ENCODE measurements at regions not wholly inside any gene's neighbourhood (a gene's known extent, or its start where the extent isn't known, plus 50 kb on each side); places are given as distances from the start of the nearest gene placed in this dataset.

- Histone ChIP-seq H3K27me3 (ENCODE audit: control insufficient read depth, insufficient read depth, low read length) (no peaks in the 10 kb centered on the region), H3K27ac (ENCODE audit: insufficient read depth, low read length) (no peak overlapping the region), H3K4me1 (ENCODE audit: control insufficient read depth, extremely low read depth, insufficient read depth, low read length) (no peaks in the 10 kb centered on the region), H3K9me3 (ENCODE audit: control insufficient read depth, insufficient read depth, low read depth, low read length) (no peaks in the 10 kb centered on the region), H3K4me3 (replicated peaks in 1 of 4; ENCODE audit: control extremely low read depth in 1 of 4, insufficient read depth in 1 of 4, low read depth in 3 of 4, low read length in 4 of 4) (no peak overlapping the region), H3K9ac (ENCODE audit: insufficient read depth, low read length) (no peak overlapping the region), H3K79me2 (ENCODE audit: control insufficient read depth, insufficient read depth, low read length) (no peaks in the 10 kb centered on the region), H2AFZ (ENCODE audit: low read length) (no peak overlapping the region), H3K36me3 (ENCODE audit: control insufficient read depth, insufficient read depth, low read length) (no peaks in the 10 kb centered on the region), H3K4me2 (ENCODE audit: extremely low read depth, insufficient read depth, low read length) (no peak overlapping the region), H4K20me1 (ENCODE audit: control insufficient read depth, extremely low read depth, insufficient read depth, low read length) (no peaks in the 10 kb centered on the region)
- no peak for DNase-seq (ENCODE audit: low read depth in 2 of 2)
- no peak for TF ChIP-seq CTCF (conservative IDR thresholded peaks at IDR 0.05 in 1 of 2, IDR thresholded peaks at IDR 0.05 in 1 of 2; ENCODE audit: low read depth in 1 of 2, low read length in 2 of 2)
These were observed 269.0 kb downstream of the OXSM start for GRCh38 chr3:26058901-26059321.

- Histone ChIP-seq H3K27ac (ENCODE audit: insufficient read depth, low read length) (no peak overlapping the region), H3K4me3 (replicated peaks in 1 of 4; ENCODE audit: control extremely low read depth in 1 of 4, insufficient read depth in 1 of 4, low read depth in 3 of 4, low read length in 4 of 4) (no peak overlapping the region), H3K36me3 (ENCODE audit: control insufficient read depth, insufficient read depth, low read length) (no peaks in the 10 kb centered on the region), H3K4me1 (ENCODE audit: control insufficient read depth, extremely low read depth, insufficient read depth, low read length) (no peaks in the 10 kb centered on the region), H4K20me1 (ENCODE audit: control insufficient read depth, extremely low read depth, insufficient read depth, low read length) (no peaks in the 10 kb centered on the region), H3K27me3 (ENCODE audit: control insufficient read depth, insufficient read depth, low read length) (no peaks in the 10 kb centered on the region), H3K79me2 (ENCODE audit: control insufficient read depth, insufficient read depth, low read length) (no peaks in the 10 kb centered on the region), H3K9ac (ENCODE audit: insufficient read depth, low read length) (no peak overlapping the region), H3K4me2 (ENCODE audit: extremely low read depth, insufficient read depth, low read length) (no peak overlapping the region), H3K9me3 (ENCODE audit: control insufficient read depth, insufficient read depth, low read depth, low read length) (no peaks in the 10 kb centered on the region), H2AFZ (ENCODE audit: low read length) (no peak overlapping the region)
- no peak for TF ChIP-seq CTCF (conservative IDR thresholded peaks at IDR 0.05 in 1 of 2, IDR thresholded peaks at IDR 0.05 in 1 of 2; ENCODE audit: low read depth in 1 of 2, low read length in 2 of 2)
- no peak for TF ChIP-seq EZH2 (IDR thresholded peaks at IDR 0.05; ENCODE audit: low read length, missing control alignments)
- DNase-seq (ENCODE audit: low read depth in 2 of 2): no peak
These were observed 272.1 kb downstream of the OXSM start for GRCh38 chr3:26061947-26062346.

GRCh38 chr3:26064297-26064696 lies 274.4 kb downstream of the OXSM start:
- Histone ChIP-seq H3K79me2 (ENCODE audit: control insufficient read depth, insufficient read depth, low read length) (no peaks in the 10 kb centered on the region), H3K27ac (ENCODE audit: insufficient read depth, low read length) (no peak overlapping the region), H3K9ac (ENCODE audit: insufficient read depth, low read length) (no peak overlapping the region), H2AFZ (ENCODE audit: low read length) (no peak overlapping the region), H3K9me3 (ENCODE audit: control insufficient read depth, insufficient read depth, low read depth, low read length) (no peaks in the 10 kb centered on the region), H3K36me3 (ENCODE audit: control insufficient read depth, insufficient read depth, low read length) (no peaks in the 10 kb centered on the region), H4K20me1 (ENCODE audit: control insufficient read depth, extremely low read depth, insufficient read depth, low read length) (no peaks in the 10 kb centered on the region), H3K27me3 (ENCODE audit: control insufficient read depth, insufficient read depth, low read length) (no peaks in the 10 kb centered on the region), H3K4me2 (ENCODE audit: extremely low read depth, insufficient read depth, low read length) (no peak overlapping the region), H3K4me1 (ENCODE audit: control insufficient read depth, extremely low read depth, insufficient read depth, low read length) (no peaks in the 10 kb centered on the region), H3K4me3 (replicated peaks in 1 of 4; ENCODE audit: control extremely low read depth in 1 of 4, insufficient read depth in 1 of 4, low read depth in 3 of 4, low read length in 4 of 4) (no peak overlapping the region)
- DNase-seq (ENCODE audit: low read depth in 2 of 2): no peak
- TF ChIP-seq CTCF (conservative IDR thresholded peaks at IDR 0.05 in 1 of 2, IDR thresholded peaks at IDR 0.05 in 1 of 2; ENCODE audit: low read depth in 1 of 2, low read length in 2 of 2): no peak
- TF ChIP-seq EZH2 (IDR thresholded peaks at IDR 0.05; ENCODE audit: low read length, missing control alignments): no peak
